Endothelial cell of umbilical vein (primary cell): ENCODE measurements at regions not wholly inside any gene's neighbourhood (a gene's known extent, or its start where the extent isn't known, plus 50 kb on each side); places are given as distances from the start of the nearest gene placed in this dataset.

Experiments used
- BruUV-seq: library from RNA; stranded (reverse); fragments of 400-500 nt; replicated peaks from 2 replicates; lab custom pipeline; 2021; lab: Mats Ljungman, UMichigan
- CTCF ChIA-PET: fragments of 300-600, 350-600 bp; sonication (Branson Sonifier 250); formaldehyde crosslinking; loops from one replicate; lab custom pipeline; 2021; ENCODE audit warnings: antibody characterized with exemption, inconsistent platforms; lab: Charles Lee
- POLR2A ChIA-PET: fragments of 300-600, 350-600 bp; sonication (Branson Sonifier 250); formaldehyde crosslinking; loops from one replicate; lab custom pipeline; 2021; ENCODE audit warnings: antibody characterized with exemption, inconsistent platforms; lab: Charles Lee
- DNase-seq: peaks from one replicate; pipeline ENCODE4 v3.0.0-alpha.2; 2011; ENCODE audit warnings: low read depth, low spot score
- FAIRE-seq: peaks from 2 replicates; lab custom pipeline; 2011; peaks lifted over from hg19 to GRCh38; lab: Jason Lieb, UNC
- H2AFZ ChIP-seq: 2 replicates; pipeline ENCODE4 v1.6.0; 2012; ENCODE audit warnings: low read depth, low read length, control low read depth, inconsistent platforms
- H3K27ac ChIP-seq: 2 replicates; pipeline ENCODE4 v1.5.1; 2011; ENCODE audit warnings: low read depth, mild to moderate bottlenecking, control low read depth, low read length, moderate library complexity; ENCODE audit not compliant: insufficient read depth
- H3K27me3 ChIP-seq, 2 experiments: 2 replicates each; pipeline versions ENCODE4 v1.6.0 to v1.6.1; 2011; ENCODE audit warnings: low read length in 2 of 2, mixed read lengths in 1 of 2; ENCODE audit not compliant: control insufficient read depth in 2 of 2, insufficient read depth in 2 of 2
- H3K36me3 ChIP-seq, 2 experiments: 2 replicates in 1 of 2; 3 replicates in 1 of 2; pipeline ENCODE4 v1.5.1; 2011; ENCODE audit warnings: low read length in 2 of 2, mild to moderate bottlenecking in 1 of 2, moderate library complexity in 1 of 2; ENCODE audit not compliant: control insufficient read depth in 2 of 2, insufficient read depth in 2 of 2; ENCODE audit errors: extremely low read depth in 1 of 2
- H3K4me1 ChIP-seq: 3 replicates; pipeline ENCODE4 v1.5.1; 2011; ENCODE audit warnings: mild to moderate bottlenecking, low read length; ENCODE audit not compliant: control insufficient read depth, insufficient read depth; ENCODE audit errors: extremely low read depth
- H3K4me2 ChIP-seq: 2 replicates; pipeline ENCODE4 v1.6.1; 2011; ENCODE audit warnings: low read length, control low read depth, mixed read lengths; ENCODE audit not compliant: insufficient read depth
- H3K4me3 ChIP-seq, 3 experiments: fragments of 200-600 bp in 1 of 3; sonication (generic), shearing (Covaris generic) in 1 of 3; replicated peaks in 1 of 3; 2 replicates each; pipeline ENCODE4 v1.5.1; 2011 to 2016; ENCODE audit warnings: control low read depth in 3 of 3, low read length in 3 of 3, mild to moderate bottlenecking in 2 of 3, inconsistent platforms in 1 of 3, low read depth in 1 of 3, moderate library complexity in 1 of 3; ENCODE audit not compliant: insufficient read depth in 1 of 3
- H3K79me2 ChIP-seq: 2 replicates; pipeline ENCODE4 v1.6.0; 2012; ENCODE audit warnings: low read length, inconsistent platforms; ENCODE audit not compliant: control insufficient read depth, insufficient read depth
- H3K9ac ChIP-seq: replicated peaks from 2 replicates; pipeline ENCODE3; 2011; ENCODE audit warnings: low read length, control low read depth; ENCODE audit not compliant: insufficient read depth; ENCODE audit errors: extremely low read depth
- H3K9me1 ChIP-seq: replicated peaks from 3 replicates; pipeline ENCODE4 v1.6.0; 2011; ENCODE audit warnings: mild to moderate bottlenecking, low read length; ENCODE audit not compliant: control insufficient read depth, insufficient read depth; ENCODE audit errors: extremely low read depth
- H3K9me3 ChIP-seq: replicated peaks from 2 replicates; pipeline ENCODE4 v1.5.1; 2012; ENCODE audit warnings: low read length, inconsistent platforms; ENCODE audit not compliant: control insufficient read depth, insufficient read depth
- H4K20me1 ChIP-seq: replicated peaks from 2 replicates; pipeline ENCODE3; 2011; ENCODE audit warnings: mild to moderate bottlenecking, low read length; ENCODE audit not compliant: control insufficient read depth, insufficient read depth; ENCODE audit errors: extremely low read depth
- CTCF ChIP-seq, 2 donors: IDR thresholded peaks; 1 replicate in 1 of 2; 2 replicates in 1 of 2; pipeline ENCODE4 v1.5.1; 2011; ENCODE audit warnings: low read length in 2 of 2, mild to moderate bottlenecking in 2 of 2, moderate library complexity in 2 of 2, control low read depth in 1 of 2, inconsistent platforms in 1 of 2, low read depth in 1 of 2; ENCODE audit not compliant: insufficient read depth in 1 of 2; ENCODE audit errors: extremely low read depth in 1 of 2
- EZH2 ChIP-seq: IDR thresholded peaks from 2 replicates; pipeline ENCODE4 v1.6.1; 2012; ENCODE audit warnings: borderline replicate concordance, low read depth, mild to moderate bottlenecking, moderate library complexity, low read length, inconsistent platforms; ENCODE audit not compliant: severe bottlenecking
- FOS ChIP-seq: IDR thresholded peaks from 2 replicates; pipeline ENCODE4 v1.6.1; 2011; ENCODE audit warnings: mild to moderate bottlenecking, low read length, moderate library complexity, borderline replicate concordance; ENCODE audit not compliant: insufficient read depth
- GATA2 ChIP-seq: IDR thresholded peaks from 2 replicates; pipeline ENCODE4 v1.7.0; 2011; ENCODE audit warnings: low read depth, mild to moderate bottlenecking, moderate library complexity, mixed read lengths, low read length; ENCODE audit not compliant: insufficient read length, insufficient read depth
- JUN ChIP-seq: IDR thresholded peaks from 2 replicates; pipeline ENCODE4 v1.6.1; 2011; ENCODE audit warnings: borderline replicate concordance, low read depth; ENCODE audit not compliant: insufficient read length, insufficient read depth
- MAX ChIP-seq: IDR thresholded peaks from 2 replicates; pipeline ENCODE4 v1.6.1; 2011; ENCODE audit not compliant: insufficient read depth, insufficient read length
- MYC ChIP-seq: IDR thresholded peaks from one replicate; pipeline ENCODE4 v1.6.1; 2011; ENCODE audit warnings: mild to moderate bottlenecking, low read depth, low read length
- POLR2A ChIP-seq: IDR thresholded peaks from 2 replicates; pipeline ENCODE4 v1.6.1; 2012; ENCODE audit warnings: low read depth, mild to moderate bottlenecking, control low read depth, low read length
- POLR2AphosphoS5 ChIP-seq: IDR thresholded peaks from 2 replicates; pipeline ENCODE4 v1.6.1; 2012; ENCODE audit warnings: low read depth, mild to moderate bottlenecking, control low read depth, low read length, moderate library complexity; ENCODE audit not compliant: insufficient read depth
- dilution Hi-C: fragments of 300-500 bp; cut with MboI; formaldehyde crosslinking; loops from one replicate; pipeline ENCODE4 v1.15.0; 2019; ENCODE audit warnings: low sequenced_read_pairs; ENCODE audit not compliant: extremely low pct_ligation_motif_present
- intact Hi-C: fragments of 100-400 bp; cut with micrococcal nuclease; formaldehyde crosslinking; loops from one replicate; pipeline ENCODE4 v1.10.0; 2022

DNA sequence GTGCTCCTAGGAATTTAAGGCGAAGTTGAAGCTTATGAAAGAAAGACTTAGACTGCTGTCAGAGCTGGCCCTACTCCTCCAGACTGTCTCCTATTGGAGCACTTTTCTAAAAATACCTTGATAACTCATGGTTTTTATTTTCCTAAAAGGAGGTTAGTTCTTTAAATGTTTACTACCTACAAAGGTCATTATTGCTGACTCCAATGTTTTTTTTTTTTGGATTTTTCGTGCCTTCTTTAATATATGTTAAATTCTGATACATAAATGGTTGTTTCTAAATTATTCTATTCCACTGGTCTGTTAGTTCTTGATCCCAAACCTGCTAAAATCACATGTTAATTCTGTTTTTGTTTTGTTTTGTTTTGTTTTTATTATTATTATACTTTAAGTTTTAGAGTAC lies 227.6 kb upstream of the FTMT start:
- H3K9me3 ChIP-seq = no peaks in the 10 kb centered on the region
- H3K36me3 ChIP-seq = no peaks in the 10 kb centered on the region
- H3K79me2 ChIP-seq = no peaks in the 10 kb centered on the region
- H3K4me2 ChIP-seq = no peak overlapping the region
- CTCF ChIA-PET = interaction anchor here (1.2 to 1.3 kb wide), 2 partner anchors 13 to 807 kb away, joined by 3 to 4 read pairs; no protein-coding TSS in a partner anchor
- TF ChIP-seq JUN = no peak
- no peak for TF ChIP-seq EZH2
- no peak for TF ChIP-seq FOS
- no peak for TF ChIP-seq POLR2AphosphoS5
- no peak for TF ChIP-seq MYC
- no peak for TF ChIP-seq MAX
- no peak for TF ChIP-seq POLR2A
- no peak for TF ChIP-seq CTCF (IDR thresholded peaks at IDR 0.05; ENCODE audit: extremely low read depth in 1 of 2, insufficient read depth in 1 of 2, low read depth in 1 of 2, low read length in 2 of 2)
- no peak for TF ChIP-seq GATA2
- intact Hi-C loops (no loop called here), dilution Hi-C loops (no loop called here)
- no peaks in the 10 kb centered on the region for H3K4me1 ChIP-seq
- no TSS peak for BruUV-seq
- H3K27me3 ChIP-seq = no peaks in the 10 kb centered on the region
- POLR2A ChIA-PET = no interaction called here
- DNase-seq = no peak
- no peak overlapping the region for H3K27ac ChIP-seq
- H3K4me3 ChIP-seq = no peak overlapping the region
- H4K20me1 ChIP-seq = no peaks in the 10 kb centered on the region
- H2AFZ ChIP-seq = no peak overlapping the region
- H3K9ac ChIP-seq = no peak overlapping the region
- no peak for FAIRE-seq
- H3K9me1 ChIP-seq = no peaks in the 10 kb centered on the region
